ENCODE measurements at regions not wholly inside any gene's neighbourhood (a gene's known extent, or its start where the extent isn't known, plus 50 kb on each side); places are given as distances from the start of the nearest gene placed in this dataset.
A peak's percentile ranks its signal among the peaks of the same experiment; 100 is the strongest.

GRCh38 chr12:61536117-61536516 lies 724.1 kb upstream of the USP15 start:
- no peak overlapping the region for H3K4me2 ChIP-seq
- no peak overlapping the region for H2AFZ ChIP-seq (ENCODE audit: low read depth)
- TF ChIP-seq, protein P1, sequence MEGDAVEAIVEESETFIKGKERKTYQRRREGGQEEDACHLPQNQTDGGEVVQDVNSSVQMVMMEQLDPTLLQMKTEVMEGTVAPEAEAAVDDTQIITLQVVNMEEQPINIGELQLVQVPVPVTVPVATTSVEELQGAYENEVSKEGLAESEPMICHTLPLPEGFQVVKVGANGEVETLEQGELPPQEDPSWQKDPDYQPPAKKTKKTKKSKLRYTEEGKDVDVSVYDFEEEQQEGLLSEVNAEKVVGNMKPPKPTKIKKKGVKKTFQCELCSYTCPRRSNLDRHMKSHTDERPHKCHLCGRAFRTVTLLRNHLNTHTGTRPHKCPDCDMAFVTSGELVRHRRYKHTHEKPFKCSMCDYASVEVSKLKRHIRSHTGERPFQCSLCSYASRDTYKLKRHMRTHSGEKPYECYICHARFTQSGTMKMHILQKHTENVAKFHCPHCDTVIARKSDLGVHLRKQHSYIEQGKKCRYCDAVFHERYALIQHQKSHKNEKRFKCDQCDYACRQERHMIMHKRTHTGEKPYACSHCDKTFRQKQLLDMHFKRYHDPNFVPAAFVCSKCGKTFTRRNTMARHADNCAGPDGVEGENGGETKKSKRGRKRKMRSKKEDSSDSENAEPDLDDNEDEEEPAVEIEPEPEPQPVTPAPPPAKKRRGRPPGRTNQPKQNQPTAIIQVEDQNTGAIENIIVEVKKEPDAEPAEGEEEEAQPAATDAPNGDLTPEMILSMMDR (conservative IDR thresholded peaks at IDR 0.05; ENCODE audit: low read depth, low read length), result no peak
- H3K4me3 ChIP-seq (IDR thresholded peaks at IDR 0.05; ENCODE audit: insufficient read depth, low read depth, low read length), result no peak overlapping the region
- no peak overlapping the region for H3K27ac ChIP-seq
- H3K79me2 ChIP-seq (ENCODE audit: insufficient read depth, low read depth), result no peaks in the 10 kb centered on the region
- no peaks in the 10 kb centered on the region for H3K27me3 ChIP-seq (ENCODE audit: insufficient read depth, low read depth)
- H3K4me1 ChIP-seq (ENCODE audit: low read depth, poor library complexity, severe bottlenecking), result no peaks in the 10 kb centered on the region
- no peak overlapping the region for H3K9ac ChIP-seq
- H4K20me1 ChIP-seq (ENCODE audit: insufficient read depth), result no peaks in the 10 kb centered on the region
- no peaks in the 10 kb centered on the region for H3K36me3 ChIP-seq (ENCODE audit: insufficient read depth)

GRCh38 chr12:61536525-61536924 lies 723.7 kb upstream of the USP15 start:
- Histone ChIP-seq H3K4me3 (IDR thresholded peaks at IDR 0.05; ENCODE audit: insufficient read depth, low read depth, low read length) (no peak overlapping the region), H3K9ac (no peak overlapping the region), H3K27ac (no peak overlapping the region), H3K27me3 (ENCODE audit: insufficient read depth, low read depth) (no peaks in the 10 kb centered on the region), H3K4me2 (no peak overlapping the region), H4K20me1 (ENCODE audit: insufficient read depth) (no peaks in the 10 kb centered on the region), H3K79me2 (ENCODE audit: insufficient read depth, low read depth) (no peaks in the 10 kb centered on the region), H3K4me1 (ENCODE audit: low read depth, poor library complexity, severe bottlenecking) (no peaks in the 10 kb centered on the region), H2AFZ (ENCODE audit: low read depth) (no peak overlapping the region), H3K36me3 (ENCODE audit: insufficient read depth) (no peaks in the 10 kb centered on the region)
- TF ChIP-seq, protein P1 (conservative IDR thresholded peaks at IDR 0.05; ENCODE audit: low read depth, low read length), result no peak

DNA sequence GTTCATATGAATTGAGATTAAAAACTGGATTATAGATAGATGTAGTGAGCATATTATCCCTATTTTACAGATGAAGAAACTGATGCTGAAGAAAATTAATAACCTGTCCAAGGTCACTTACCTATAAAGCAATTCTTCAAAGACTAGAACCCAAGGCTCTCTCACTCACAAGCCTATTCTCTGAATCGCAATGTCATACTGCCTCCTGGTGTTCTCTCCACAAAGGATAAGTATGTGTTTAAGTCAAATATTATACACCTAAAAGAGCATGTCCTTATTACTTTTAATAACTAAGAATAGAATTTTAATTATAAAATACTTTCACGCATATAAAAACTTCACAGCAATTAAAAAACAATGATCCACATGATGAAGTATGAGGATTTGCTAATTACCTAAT lies 721.3 kb upstream of the USP15 start:
- Histone ChIP-seq H4K20me1 (ENCODE audit: insufficient read depth) (no peaks in the 10 kb centered on the region), H3K79me2 (ENCODE audit: insufficient read depth, low read depth) (no peaks in the 10 kb centered on the region), H2AFZ (ENCODE audit: low read depth) (no peak overlapping the region), H3K27me3 (ENCODE audit: insufficient read depth, low read depth) (no peaks in the 10 kb centered on the region), H3K9ac (no peak overlapping the region), H3K27ac (no peak overlapping the region), H3K4me1 (ENCODE audit: low read depth, poor library complexity, severe bottlenecking) (no peaks in the 10 kb centered on the region), H3K36me3 (ENCODE audit: insufficient read depth) (no peaks in the 10 kb centered on the region), H3K4me2 (no peak overlapping the region), H3K4me3 (IDR thresholded peaks at IDR 0.05; ENCODE audit: insufficient read depth, low read depth, low read length) (no peak overlapping the region)
- TF ChIP-seq, protein P1 (conservative IDR thresholded peaks at IDR 0.05; ENCODE audit: low read depth, low read length), result peak; percentile 41; the same call in 1 of the 2 replicates

DNA sequence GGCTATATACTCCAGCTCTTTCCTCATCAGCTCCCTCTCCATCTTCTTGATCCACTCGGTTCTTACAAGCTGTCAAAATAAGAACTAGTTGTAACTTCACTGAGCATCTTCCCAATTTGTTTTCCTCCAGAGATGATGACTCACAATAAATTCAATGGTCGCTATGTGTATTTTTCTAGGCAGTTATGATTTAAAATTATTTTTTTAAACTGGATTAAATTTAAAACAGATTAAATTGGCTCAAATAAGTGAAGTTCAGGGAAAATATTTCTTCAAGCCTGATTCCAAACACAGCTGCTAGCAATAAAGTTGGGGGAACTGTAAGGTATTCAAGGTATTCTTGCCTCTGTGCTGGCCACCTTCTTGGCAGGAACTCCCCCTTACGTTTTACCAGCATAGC lies 717.7 kb upstream of the USP15 start:
- Histone ChIP-seq H4K20me1 (ENCODE audit: insufficient read depth) (no peaks in the 10 kb centered on the region), H3K9ac (no peak overlapping the region), H3K27me3 (ENCODE audit: insufficient read depth, low read depth) (no peaks in the 10 kb centered on the region), H3K4me2 (no peak overlapping the region), H3K36me3 (ENCODE audit: insufficient read depth) (no peaks in the 10 kb centered on the region), H2AFZ (ENCODE audit: low read depth) (no peak overlapping the region), H3K79me2 (ENCODE audit: insufficient read depth, low read depth) (no peaks in the 10 kb centered on the region), H3K4me3 (IDR thresholded peaks at IDR 0.05; ENCODE audit: insufficient read depth, low read depth, low read length) (no peak overlapping the region), H3K4me1 (ENCODE audit: low read depth, poor library complexity, severe bottlenecking) (no peaks in the 10 kb centered on the region), H3K27ac (no peak overlapping the region)
- TF ChIP-seq, protein P1 (conservative IDR thresholded peaks at IDR 0.05; ENCODE audit: low read depth, low read length), result no peak
